ENCODE measurements at regions not wholly inside any gene's neighbourhood (a gene's known extent, or its start where the extent isn't known, plus 50 kb on each side); places are given as distances from the start of the nearest gene placed in this dataset.

DNA sequence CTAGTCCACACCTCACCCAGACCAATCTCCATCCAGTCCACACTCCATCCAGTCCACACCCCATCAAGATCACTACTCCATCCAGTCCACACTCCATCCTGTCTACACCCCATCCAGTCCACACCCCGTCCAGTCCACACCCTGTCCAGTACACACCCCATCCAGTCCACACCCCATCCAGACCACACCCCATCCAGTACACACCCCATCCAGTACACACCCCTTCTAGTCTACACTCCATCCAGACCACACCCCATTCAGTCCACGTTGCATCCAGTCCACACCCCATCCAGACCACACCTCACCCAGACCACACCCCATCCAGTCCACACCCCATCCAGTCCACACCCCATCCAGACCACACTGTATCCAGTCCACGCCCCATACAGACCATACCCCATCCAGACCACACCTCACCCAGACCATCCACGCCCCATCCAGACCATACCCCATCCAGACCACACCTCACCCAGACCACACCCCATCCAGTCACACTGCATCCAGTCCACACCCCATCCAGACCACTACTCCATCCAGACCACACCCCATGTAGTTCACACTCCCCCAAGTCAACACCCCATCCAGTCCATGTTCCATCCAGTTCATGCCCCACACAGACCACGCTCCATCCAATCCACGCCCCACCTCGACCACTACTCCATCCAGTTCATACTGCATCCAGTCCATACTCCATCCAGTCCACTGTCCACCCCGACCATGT, 116.6 kb upstream of the RTL1 start:
- TF ChIP-seq, protein P1, sequence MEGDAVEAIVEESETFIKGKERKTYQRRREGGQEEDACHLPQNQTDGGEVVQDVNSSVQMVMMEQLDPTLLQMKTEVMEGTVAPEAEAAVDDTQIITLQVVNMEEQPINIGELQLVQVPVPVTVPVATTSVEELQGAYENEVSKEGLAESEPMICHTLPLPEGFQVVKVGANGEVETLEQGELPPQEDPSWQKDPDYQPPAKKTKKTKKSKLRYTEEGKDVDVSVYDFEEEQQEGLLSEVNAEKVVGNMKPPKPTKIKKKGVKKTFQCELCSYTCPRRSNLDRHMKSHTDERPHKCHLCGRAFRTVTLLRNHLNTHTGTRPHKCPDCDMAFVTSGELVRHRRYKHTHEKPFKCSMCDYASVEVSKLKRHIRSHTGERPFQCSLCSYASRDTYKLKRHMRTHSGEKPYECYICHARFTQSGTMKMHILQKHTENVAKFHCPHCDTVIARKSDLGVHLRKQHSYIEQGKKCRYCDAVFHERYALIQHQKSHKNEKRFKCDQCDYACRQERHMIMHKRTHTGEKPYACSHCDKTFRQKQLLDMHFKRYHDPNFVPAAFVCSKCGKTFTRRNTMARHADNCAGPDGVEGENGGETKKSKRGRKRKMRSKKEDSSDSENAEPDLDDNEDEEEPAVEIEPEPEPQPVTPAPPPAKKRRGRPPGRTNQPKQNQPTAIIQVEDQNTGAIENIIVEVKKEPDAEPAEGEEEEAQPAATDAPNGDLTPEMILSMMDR (IDR thresholded peaks at IDR 0.05 in 2 of 3, conservative IDR thresholded peaks at IDR 0.05 in 1 of 3; ENCODE audit: borderline replicate concordance in 1 of 3, insufficient read depth in 1 of 3, low read depth in 2 of 3, low read length in 2 of 3), result no peak
- TF ChIP-seq EGR1 (IDR thresholded peaks at IDR 0.05; ENCODE audit: low read depth) (no peak), EZH2phosphoT487 (IDR thresholded peaks at IDR 0.05; ENCODE audit: borderline replicate concordance) (no peak), EZH2 (IDR thresholded peaks at IDR 0.05) (no peak), POLR2A (IDR thresholded peaks at IDR 0.05; ENCODE audit: borderline replicate concordance, extremely low read depth, insufficient read depth, insufficient read length) (no peak), POLR2AphosphoS5 (IDR thresholded peaks at IDR 0.05; ENCODE audit: low read depth, low read length) (no peak), SP1 (IDR thresholded peaks at IDR 0.05; ENCODE audit: low read depth) (no peak), TCF7L2 (IDR thresholded peaks at IDR 0.05; ENCODE audit: borderline replicate concordance, extremely low read depth, insufficient read depth, insufficient read length) (no peak)
- TF ChIP-seq, protein P2, sequence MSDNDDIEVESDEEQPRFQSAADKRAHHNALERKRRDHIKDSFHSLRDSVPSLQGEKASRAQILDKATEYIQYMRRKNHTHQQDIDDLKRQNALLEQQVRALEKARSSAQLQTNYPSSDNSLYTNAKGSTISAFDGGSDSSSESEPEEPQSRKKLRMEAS (IDR thresholded peaks at IDR 0.05), result no peak
